Stimulated activated CD4-positive, alpha-beta T cell treated with anti-CD3 and anti-CD28 coated beads, Interleukin-1b, Interleukin-23, amount 100 ng/mL, for 48 hours (primary cell): ENCODE measurements at regions not wholly inside any gene's neighbourhood (a gene's known extent, or its start where the extent isn't known, plus 50 kb on each side); places are given as distances from the start of the nearest gene placed in this dataset.

Source experiments
- DNase-seq: peaks from one replicate; pipeline ENCODE4 v3.0.0-alpha.2; 2020

DNA sequence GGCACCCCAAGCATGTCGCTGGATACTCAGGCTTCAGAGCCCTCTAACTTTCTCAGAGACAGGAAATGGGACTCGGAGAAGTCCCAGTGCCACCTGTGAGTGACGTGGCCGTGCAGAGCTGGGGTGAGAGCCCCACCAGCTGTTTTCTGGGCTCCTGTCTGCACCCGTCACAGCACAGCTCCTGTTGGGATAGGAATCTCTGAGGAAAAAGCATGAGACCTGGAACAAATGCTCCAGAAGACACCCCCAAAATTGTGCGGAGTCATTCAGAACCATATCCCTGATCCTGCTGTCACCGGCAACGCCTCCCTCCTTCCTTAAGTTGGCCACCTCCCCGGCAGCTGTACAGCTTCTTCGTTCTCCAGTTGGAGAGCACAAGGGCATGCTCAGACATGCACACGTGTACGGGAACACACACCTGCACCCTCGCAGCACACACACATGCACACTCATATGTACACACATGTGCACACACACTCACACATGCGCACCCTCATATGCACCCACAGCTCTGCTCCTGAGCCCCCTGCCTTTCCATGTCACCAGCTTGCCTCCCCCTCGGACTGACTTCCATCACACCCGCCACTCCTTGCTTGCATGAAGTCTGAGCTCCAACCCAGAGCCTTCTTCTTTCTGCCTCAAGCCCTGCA lies 1430.0 kb downstream of the BRD1 start:
- no peak for DNase-seq

DNA sequence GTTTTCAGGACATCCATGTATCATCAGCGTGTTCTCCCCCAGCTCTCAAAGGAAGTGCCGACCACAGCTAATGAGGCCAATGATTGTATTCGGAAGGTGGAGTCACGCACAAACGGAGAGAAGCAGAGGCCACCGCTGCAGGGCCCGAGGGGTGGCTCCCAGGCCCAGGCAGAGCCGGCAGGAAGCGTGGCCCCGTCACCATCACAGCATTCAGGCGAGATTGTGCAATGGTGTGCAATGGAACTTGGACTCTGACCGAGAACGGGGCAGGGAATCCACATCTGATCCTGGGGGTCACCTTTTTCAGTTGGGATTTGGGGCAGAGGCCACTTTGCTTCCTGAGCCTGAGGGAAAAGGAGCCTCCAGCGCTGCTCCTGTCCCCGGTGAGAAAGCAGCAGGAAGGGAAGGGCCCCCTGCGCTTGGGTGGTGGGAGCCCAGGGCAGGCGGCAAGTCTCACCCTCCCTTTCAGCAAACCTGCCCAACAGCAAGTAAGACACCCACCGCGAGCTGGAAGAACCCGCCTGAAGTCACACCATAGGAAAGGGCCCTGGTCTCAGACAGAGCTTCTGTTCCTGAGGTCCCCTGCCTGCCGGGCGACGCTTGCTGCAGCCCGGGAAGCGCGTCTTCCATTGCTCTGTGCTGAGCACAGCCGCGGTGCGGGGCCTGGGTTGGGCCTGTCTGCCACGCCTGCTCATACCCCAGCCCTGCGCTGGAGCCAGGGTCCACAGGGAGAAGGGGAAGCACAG lies 1430.7 kb downstream of the BRD1 start:
- no peak for DNase-seq

DNA sequence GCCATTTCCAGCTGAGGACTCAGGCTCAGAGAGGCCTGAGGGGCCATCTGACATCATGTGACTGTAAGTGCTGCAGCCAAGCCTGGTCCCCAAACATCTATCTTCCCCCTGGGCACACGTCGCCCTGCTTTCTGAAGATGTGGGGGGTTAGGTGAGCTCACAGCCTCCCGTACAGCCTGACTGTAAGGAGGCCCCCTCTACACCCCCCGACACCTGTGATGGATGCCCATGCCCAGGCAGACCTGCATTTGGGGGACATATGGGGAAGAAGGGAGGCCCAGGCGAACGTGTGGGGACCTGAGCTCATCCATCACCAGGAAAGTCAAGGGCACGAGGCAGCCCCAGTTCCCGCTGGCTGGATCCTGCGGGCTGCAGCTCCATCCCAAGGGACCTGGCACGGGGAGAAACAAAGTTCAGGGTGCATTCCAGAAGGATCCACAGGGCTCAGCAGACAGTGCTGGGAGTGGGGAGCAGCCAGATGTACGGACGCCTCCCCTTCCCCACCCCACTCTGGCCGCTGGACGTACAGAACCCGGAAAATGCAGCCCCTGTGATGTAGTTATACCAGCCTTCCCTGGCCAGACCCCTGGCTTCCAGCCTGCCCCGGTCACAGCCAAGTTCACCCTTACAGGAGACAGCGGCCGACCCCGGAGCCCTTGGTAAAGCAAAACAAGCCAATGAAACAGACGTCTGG lies 1431.4 kb downstream of the BRD1 start:
- DNase-seq = no peak

DNA sequence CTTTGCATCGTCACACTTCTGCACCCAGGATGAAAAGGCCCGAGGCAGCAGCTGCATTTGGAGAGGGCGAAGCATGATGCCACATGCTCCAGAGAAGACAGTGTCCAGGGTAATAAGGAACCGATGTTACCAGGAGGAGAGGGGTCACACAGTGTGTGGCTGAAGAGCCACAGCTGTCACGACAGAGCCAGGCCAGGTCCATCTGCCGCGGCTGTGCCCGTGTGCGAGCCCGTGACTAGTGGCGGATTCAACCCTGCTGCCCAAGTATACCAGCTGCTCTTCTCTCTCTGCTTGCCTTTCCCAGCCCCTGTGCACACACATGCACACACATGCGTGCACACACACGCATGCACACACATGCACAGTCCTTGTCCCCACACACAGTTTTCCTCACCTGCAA lies 1432.5 kb downstream of the BRD1 start:
- DNase-seq = no peak

DNA sequence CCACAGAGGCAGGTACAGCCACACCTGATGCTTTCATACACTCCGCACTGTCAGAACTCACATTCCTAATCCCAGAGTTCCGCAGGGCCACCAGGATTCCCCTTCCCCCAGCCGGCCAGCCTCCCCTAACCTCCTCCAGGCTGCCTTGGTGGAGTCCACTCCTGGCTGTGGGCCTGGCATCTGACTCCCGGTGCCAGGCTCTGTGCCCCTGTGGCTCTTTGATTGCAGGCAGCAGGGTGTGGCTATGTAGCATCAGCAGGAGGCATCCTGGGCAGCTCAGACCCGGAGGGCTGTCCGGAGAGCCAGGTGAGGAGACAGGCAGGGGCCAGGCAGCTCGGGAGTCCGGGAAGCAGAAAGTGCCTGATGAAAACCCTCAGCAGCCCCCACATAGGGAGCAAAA lies 1432.9 kb downstream of the BRD1 start:
- DNase-seq = no peak

DNA sequence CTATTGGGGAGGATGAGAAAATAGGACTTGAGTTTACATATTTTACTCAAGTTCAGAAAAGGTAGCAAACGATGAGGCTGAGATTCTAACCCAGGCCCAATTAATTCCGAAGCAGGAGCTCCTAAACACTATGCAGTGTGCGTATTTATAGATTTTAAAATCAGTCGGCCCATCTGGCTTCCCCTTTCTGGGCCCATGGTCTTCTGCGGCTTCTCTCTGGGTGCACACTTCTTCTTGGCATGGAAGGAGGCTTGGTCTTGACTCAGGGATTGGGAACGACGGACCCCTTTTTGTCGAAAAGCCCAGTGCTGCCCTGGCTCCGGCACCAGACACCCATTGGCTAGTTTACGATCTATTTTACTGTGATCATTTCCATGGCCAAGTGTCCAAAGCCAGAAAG lies 1433.8 kb downstream of the BRD1 start:
- DNase-seq = no peak

DNA sequence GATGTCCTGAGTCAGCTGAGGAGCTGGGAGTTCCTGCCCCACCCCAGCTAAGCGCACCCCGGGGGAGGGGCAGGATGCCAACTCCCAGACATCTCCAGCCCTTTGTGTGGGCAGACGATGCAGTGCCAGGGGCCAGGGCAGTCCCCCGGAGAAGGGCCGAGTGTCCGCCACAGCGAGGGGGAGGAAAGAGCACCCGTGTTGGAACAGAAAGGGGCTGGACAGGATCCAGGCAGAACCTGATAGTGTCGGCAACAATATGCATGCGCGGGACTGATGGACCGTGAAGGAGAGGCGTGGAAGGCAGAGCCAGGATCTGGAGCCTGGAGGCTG lies 1434.7 kb downstream of the BRD1 start:
- DNase-seq = no peak

- no peak for DNase-seq
Measured at GRCh38 chr22:48391820-48392219, 1435.9 kb downstream of the BRD1 start.

GRCh38 chr22:48391171-48391711 lies 1436.4 kb downstream of the BRD1 start:
- no peak for DNase-seq

GRCh38 chr22:48389916-48390315 lies 1437.8 kb downstream of the BRD1 start:
- no peak for DNase-seq

- no peak for DNase-seq
Measured at GRCh38 chr22:48382197-48382596, 1445.5 kb downstream of the BRD1 start.

- no peak for DNase-seq
Measured at GRCh38 chr22:48380016-48380665, 1447.5 kb downstream of the BRD1 start.

DNA sequence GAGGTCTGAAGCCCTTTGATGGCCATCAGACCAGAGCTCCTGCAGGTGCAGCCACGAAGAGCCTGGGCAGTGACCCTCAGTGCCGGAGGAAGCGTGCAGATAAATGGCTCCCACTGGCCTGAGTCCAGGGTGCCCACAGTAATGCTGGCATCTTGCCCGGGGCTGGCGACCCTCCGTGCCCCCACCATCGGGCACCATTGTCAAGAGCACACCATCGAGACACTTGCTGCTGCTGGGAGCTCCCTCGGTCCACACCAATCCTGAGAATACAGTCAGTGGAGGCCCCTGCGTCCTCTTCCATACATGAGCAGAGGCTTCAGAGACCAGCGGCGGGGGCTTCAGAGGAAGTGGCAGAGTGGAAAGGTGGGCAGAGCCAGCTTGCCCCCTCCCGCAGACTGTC lies 1448.3 kb downstream of the BRD1 start:
- no peak for DNase-seq

GRCh38 chr22:48378673-48379072 lies 1449.0 kb downstream of the BRD1 start:
- DNase-seq = no peak

- DNase-seq = no peak
Measured at GRCh38 chr22:48376936-48377712, 1450.5 kb downstream of the BRD1 start.

- no peak for DNase-seq
Measured at GRCh38 chr22:48376428-48376827, 1451.2 kb downstream of the BRD1 start.

DNA sequence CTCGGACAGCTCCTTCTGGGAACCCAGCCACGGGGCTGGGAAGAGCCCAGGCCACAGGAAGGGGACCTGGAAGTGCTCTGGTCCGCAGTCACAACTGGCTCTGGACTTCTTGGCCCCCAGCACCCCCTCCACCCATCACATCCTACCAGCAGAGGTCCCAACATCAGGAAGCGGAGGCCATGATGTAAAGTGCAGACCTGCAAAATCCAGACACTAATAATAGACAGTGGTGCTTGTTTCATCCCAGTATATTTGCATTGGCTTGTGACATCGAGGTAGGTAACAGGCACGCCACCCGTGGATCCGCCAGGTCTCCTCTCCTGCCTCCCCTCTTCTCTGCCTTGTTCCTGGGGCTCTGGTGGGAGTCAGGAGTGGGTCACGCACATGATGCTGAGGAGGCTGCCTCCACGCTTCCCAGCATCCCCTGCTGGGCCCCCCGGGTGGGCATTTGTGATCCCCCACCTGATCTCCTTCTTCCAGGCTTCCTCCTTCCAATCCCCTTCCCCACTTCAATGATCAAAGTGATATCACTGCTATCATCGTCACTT lies 1454.0 kb downstream of the BRD1 start:
- DNase-seq = no peak

DNA sequence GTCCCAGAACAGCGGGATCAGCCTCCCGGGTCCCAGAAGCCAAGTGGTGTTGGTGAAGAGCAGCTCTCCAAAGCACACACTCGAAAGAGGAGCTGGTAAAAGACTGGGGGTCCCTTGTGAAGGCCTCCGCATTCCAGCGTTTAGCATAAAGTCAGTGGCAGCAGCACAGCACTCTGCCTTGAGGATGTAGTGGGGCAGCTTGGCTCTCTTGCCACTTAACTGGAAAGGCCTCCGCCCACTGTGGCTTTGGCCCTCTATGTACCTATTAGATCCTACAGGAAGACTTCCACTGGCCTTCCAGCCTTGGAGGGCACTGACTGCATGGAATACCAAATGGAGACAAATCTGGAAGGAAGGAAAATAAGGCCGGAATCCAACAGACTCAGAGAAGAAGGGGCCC lies 1455.3 kb downstream of the BRD1 start:
- no peak for DNase-seq

- no peak for DNase-seq
Measured at GRCh38 chr22:48371391-48371790, 1456.3 kb downstream of the BRD1 start.

DNA sequence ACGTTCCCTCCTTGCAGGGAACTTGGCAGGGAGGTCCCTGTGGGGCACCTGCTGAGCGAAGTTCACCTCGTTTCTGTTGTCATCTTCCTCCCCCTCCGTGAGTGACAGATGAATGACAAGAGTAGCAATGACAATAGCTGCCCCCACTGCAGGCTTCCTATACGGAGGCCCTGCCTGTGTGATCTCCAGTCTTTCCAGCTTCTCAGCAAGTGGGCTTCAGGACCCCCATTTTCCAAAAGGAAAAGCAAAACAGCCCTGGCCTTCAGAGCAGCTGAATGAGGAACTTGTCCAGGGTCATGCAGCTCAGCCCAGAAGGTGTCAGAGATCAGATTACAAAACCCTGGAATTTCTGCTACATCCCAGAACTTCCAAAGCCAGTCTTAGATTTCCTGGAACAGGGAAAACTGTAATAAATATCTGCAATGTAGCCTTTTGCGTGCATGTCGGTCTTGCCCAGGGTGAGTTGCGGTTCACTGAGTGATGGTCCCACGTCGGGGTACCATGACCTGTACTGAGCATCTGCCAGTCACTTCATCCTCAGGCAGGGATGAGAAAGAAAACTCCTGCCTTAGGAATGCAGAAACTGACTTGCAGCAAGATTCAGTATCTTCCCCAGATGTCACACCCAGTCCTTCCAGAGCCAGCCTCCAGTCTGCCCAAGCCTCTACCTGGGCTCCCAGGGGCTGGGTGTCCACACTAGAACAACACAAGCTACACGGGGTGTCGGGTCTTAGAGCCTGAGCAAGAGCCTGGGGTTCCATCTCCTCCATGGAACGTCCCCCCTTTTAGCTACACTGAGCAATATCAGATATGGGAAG lies 1457.0 kb downstream of the BRD1 start:
- no peak for DNase-seq

DNA sequence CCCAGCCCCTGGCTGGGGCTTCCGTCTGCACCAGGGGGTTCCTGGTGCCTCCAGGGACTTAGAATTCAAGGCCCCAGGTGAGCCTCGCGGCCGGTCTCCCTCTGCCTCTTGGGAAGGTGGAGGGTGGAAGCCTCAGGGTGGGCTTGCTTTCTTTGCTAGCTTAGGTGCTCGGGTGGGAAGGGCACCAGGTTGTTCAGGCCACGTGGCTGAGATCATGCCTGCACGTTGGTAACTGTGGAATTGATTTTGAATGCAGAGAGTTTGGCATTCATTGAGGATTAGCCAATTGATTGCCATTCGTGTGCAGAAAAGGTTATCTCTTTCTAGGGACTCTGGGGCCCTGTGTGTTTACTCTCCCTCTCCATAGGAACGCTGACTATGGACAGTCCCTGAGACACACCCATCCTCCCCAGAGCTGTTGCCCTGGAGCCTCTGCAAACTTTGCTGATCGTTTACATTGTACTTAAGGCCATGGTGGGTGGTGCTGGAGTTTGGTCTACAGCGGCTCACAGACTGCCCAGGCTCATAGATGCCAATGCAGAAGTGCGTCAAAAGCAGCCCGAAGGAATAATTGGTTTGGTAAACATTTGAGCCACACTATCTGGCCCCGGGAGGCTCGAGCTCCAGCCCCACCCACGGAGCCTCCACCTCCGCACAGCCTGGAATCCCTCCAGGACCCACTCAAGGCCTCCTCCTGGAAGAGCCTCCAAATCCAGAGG lies 1457.7 kb downstream of the BRD1 start:
- no peak for DNase-seq
